Right lung (tissue), 2 donors: ENCODE measurements at regions not wholly inside any gene's neighbourhood (a gene's known extent, or its start where the extent isn't known, plus 50 kb on each side); places are given as distances from the start of the nearest gene placed in this dataset.

ENCODE experiments used
- DNase-seq, 2 donors: peaks; one replicate each; pipeline ENCODE4 v3.0.0-alpha.2; 2013

GRCh38 chrX:9087271-9088040 lies 53.5 kb upstream of the FAM9B start:
- DNase-seq = no peak

- no peak for DNase-seq
Measured at GRCh38 chrX:9088896-9089295, 55.0 kb upstream of the FAM9B start.

GRCh38 chrX:9090766-9091165 lies 56.8 kb upstream of the FAM9B start:
- no peak for DNase-seq

GRCh38 chrX:9091258-9091657 lies 57.3 kb upstream of the FAM9B start:
- DNase-seq = no peak

- no peak for DNase-seq
Measured at GRCh38 chrX:9102956-9103355, 69.0 kb upstream of the FAM9B start.

GRCh38 chrX:9108054-9108453 lies 74.1 kb upstream of the FAM9B start:
- DNase-seq = no peak

- DNase-seq = no peak
Measured at GRCh38 chrX:9110808-9111207, 76.9 kb upstream of the FAM9B start.

- no peak for DNase-seq
Measured at GRCh38 chrX:9114245-9114644, 80.3 kb upstream of the FAM9B start.

- DNase-seq = no peak
Measured at GRCh38 chrX:9117851-9118250, 83.9 kb upstream of the FAM9B start.

- DNase-seq = no peak
Measured at GRCh38 chrX:9122519-9123245, 88.8 kb upstream of the FAM9B start.

- no peak for DNase-seq
Measured at GRCh38 chrX:9127986-9128385, 94.1 kb upstream of the FAM9B start.

- DNase-seq = no peak
Measured at GRCh38 chrX:9130031-9130430, 96.1 kb upstream of the FAM9B start.

GRCh38 chrX:9131066-9131465 lies 97.1 kb upstream of the FAM9B start:
- DNase-seq = no peak

- no peak for DNase-seq
Measured at GRCh38 chrX:9132036-9132638, 98.2 kb upstream of the FAM9B start.

- no peak for DNase-seq
Measured at GRCh38 chrX:9133426-9133825, 99.5 kb upstream of the FAM9B start.

- no peak for DNase-seq
Measured at GRCh38 chrX:9134366-9134765, 100.4 kb upstream of the FAM9B start.

- DNase-seq = no peak
Measured at GRCh38 chrX:9135901-9136510, 102.1 kb upstream of the FAM9B start.

GRCh38 chrX:9137152-9137551 lies 103.2 kb upstream of the FAM9B start:
- no peak for DNase-seq

- no peak for DNase-seq
Measured at GRCh38 chrX:9141496-9141895, 107.6 kb upstream of the FAM9B start.

GRCh38 chrX:9144701-9145241 lies 110.8 kb upstream of the FAM9B start:
- DNase-seq = no peak

- no peak for DNase-seq
Measured at GRCh38 chrX:9146657-9147056, 112.7 kb upstream of the FAM9B start.

GRCh38 chrX:9147086-9147485 lies 113.2 kb upstream of the FAM9B start:
- no peak for DNase-seq
